HG03442 (cell line): ENCODE measurements at regions not wholly inside any gene's neighbourhood (a gene's known extent, or its start where the extent isn't known, plus 50 kb on each side); places are given as distances from the start of the nearest gene placed in this dataset.

Source experiments
- ATAC-seq: cut with Tn5 transposase; IDR thresholded peaks from one replicate; pipeline ENCODE4 v1.9.1; 2021; ENCODE audit warnings: mild to moderate bottlenecking, moderate library complexity; ENCODE audit not compliant: unreplicated experiment

- ATAC-seq = no peak
Measured at GRCh38 chr18:24999650-25000267, 352.2 kb downstream of the ZNF521 start.

GRCh38 chr18:25001803-25002202 lies 350.2 kb downstream of the ZNF521 start:
- ATAC-seq = no peak

- no peak for ATAC-seq
Measured at GRCh38 chr18:25005541-25006403, 346.2 kb downstream of the ZNF521 start.

GRCh38 chr18:25010623-25011374 lies 341.2 kb downstream of the ZNF521 start:
- ATAC-seq = no peak
